H9 (cell line): ENCODE measurements at regions not wholly inside any gene's neighbourhood (a gene's known extent, or its start where the extent isn't known, plus 50 kb on each side); places are given as distances from the start of the nearest gene placed in this dataset.

Experiments used
- DNase-seq: peaks from one replicate; pipeline ENCODE4 v3.0.0-alpha.2; 2017
- H2AFZ ChIP-seq: one replicate; pipeline ENCODE4 v1.6.1; 2013; ENCODE audit warnings: mild to moderate bottlenecking, low read length, control low read depth, moderate library complexity
- H2AK5ac ChIP-seq: 2 replicates; pipeline ENCODE4 v1.6.1; 2013; ENCODE audit warnings: low read length, control low read depth, mixed read lengths; ENCODE audit not compliant: insufficient read length
- H2BK120ac ChIP-seq: one replicate; pipeline ENCODE4 v1.6.1; 2013; ENCODE audit warnings: low read depth, mild to moderate bottlenecking, low read length, control low read depth, inconsistent platforms; ENCODE audit not compliant: poor library complexity, severe bottlenecking
- H2BK12ac ChIP-seq: 2 replicates; pipeline ENCODE4 v1.6.1; 2013; ENCODE audit warnings: low read length, control low read depth, mixed read lengths, low read depth; ENCODE audit not compliant: insufficient read length
- H2BK15ac ChIP-seq: 2 replicates; pipeline ENCODE4 v1.6.1; 2013; ENCODE audit warnings: low read depth, low read length, control low read depth
- H2BK20ac ChIP-seq: one replicate; pipeline ENCODE4 v1.6.1; 2013; ENCODE audit warnings: low read depth, mild to moderate bottlenecking, low read length, control low read depth, inconsistent platforms; ENCODE audit not compliant: poor library complexity, severe bottlenecking
- H2BK5ac ChIP-seq: 2 replicates; pipeline ENCODE4 v1.6.1; 2013; ENCODE audit warnings: low read length, control low read depth, mixed read lengths; ENCODE audit not compliant: insufficient read length
- H3K14ac ChIP-seq: 2 replicates; pipeline ENCODE4 v1.6.1; 2013; ENCODE audit warnings: low read length, control low read depth; ENCODE audit not compliant: insufficient read depth
- H3K18ac ChIP-seq: 2 replicates; pipeline ENCODE4 v1.6.1; 2013; ENCODE audit warnings: low read depth, mild to moderate bottlenecking, mixed read lengths, low read length, control low read depth; ENCODE audit not compliant: insufficient read length
- H3K23ac ChIP-seq: 2 replicates; pipeline ENCODE4 v1.6.1; 2013; ENCODE audit warnings: low read length, control low read depth, mixed read lengths, low read depth; ENCODE audit not compliant: insufficient read length
- H3K23me2 ChIP-seq: 2 replicates; pipeline ENCODE4 v1.6.1; 2013; ENCODE audit warnings: low read depth, mild to moderate bottlenecking, mixed read lengths, low read length, control low read depth; ENCODE audit not compliant: insufficient read length, poor library complexity, severe bottlenecking
- H3K27ac ChIP-seq: 2 replicates; pipeline ENCODE4 v1.5.1; 2013; ENCODE audit warnings: low read length, control low read depth, mixed read lengths, low read depth; ENCODE audit not compliant: insufficient read length
- H3K27me3 ChIP-seq: 2 replicates; pipeline ENCODE4 v1.6.1; 2013; ENCODE audit warnings: low read length, control low read depth, inconsistent platforms; ENCODE audit not compliant: insufficient read depth
- H3K4ac ChIP-seq: 2 replicates; pipeline ENCODE4 v1.6.1; 2013; ENCODE audit warnings: low read depth, mild to moderate bottlenecking, control low read depth, inconsistent platforms, low read length, moderate library complexity
- H3K4me1 ChIP-seq: 2 replicates; pipeline ENCODE4 v1.6.1; 2013; ENCODE audit warnings: low read length, control low read depth, inconsistent platforms; ENCODE audit not compliant: insufficient read depth
- H3K4me2 ChIP-seq: 2 replicates; pipeline ENCODE4 v1.6.1; 2013; ENCODE audit warnings: low read length, control low read depth, mixed read lengths; ENCODE audit not compliant: insufficient read length, insufficient read depth
- H3K56ac ChIP-seq: 2 replicates; pipeline ENCODE4 v1.6.1; 2013; ENCODE audit warnings: low read depth, mild to moderate bottlenecking, mixed read lengths, low read length, control low read depth; ENCODE audit not compliant: insufficient read length
- H3K79me1 ChIP-seq: 2 replicates; pipeline ENCODE4 v1.6.1; 2013; ENCODE audit warnings: low read depth, mild to moderate bottlenecking, moderate library complexity, low read length, control low read depth, inconsistent platforms; ENCODE audit not compliant: insufficient read depth, poor library complexity, severe bottlenecking
- H3K79me2 ChIP-seq: 2 replicates; pipeline ENCODE4 v1.6.1; 2013; ENCODE audit warnings: low read length, control low read depth, inconsistent platforms; ENCODE audit not compliant: insufficient read depth
- H3K9ac ChIP-seq: 2 replicates; pipeline ENCODE4 v1.6.1; 2013; ENCODE audit warnings: low read length, control low read depth, mixed read lengths; ENCODE audit not compliant: insufficient read length; ENCODE audit errors: extremely low read depth
- H3K9me3 ChIP-seq: one replicate; pipeline ENCODE4 v1.6.1; 2013; ENCODE audit warnings: low read depth, low read length, inconsistent platforms; ENCODE audit not compliant: control insufficient read depth
- H3T11ph ChIP-seq: one replicate; pipeline ENCODE4 v1.6.1; 2013; ENCODE audit warnings: mild to moderate bottlenecking, low read length, control low read depth, inconsistent platforms
- H4K20me1 ChIP-seq: one replicate; pipeline ENCODE4 v1.6.1; 2013; ENCODE audit not compliant: control insufficient read depth, insufficient read length, insufficient read depth
- H4K5ac ChIP-seq: 2 replicates; pipeline ENCODE4 v1.6.1; 2013; ENCODE audit warnings: low read depth, mild to moderate bottlenecking, mixed read lengths, low read length, control low read depth; ENCODE audit not compliant: insufficient read length
- H4K8ac ChIP-seq: replicated peaks from 2 replicates; pipeline ENCODE4 v1.6.1; 2013; ENCODE audit warnings: low read length, control low read depth, mixed read lengths, low read depth; ENCODE audit not compliant: insufficient read length
- H4K91ac ChIP-seq: 2 replicates; pipeline ENCODE4 v1.6.1; 2013; ENCODE audit warnings: low read depth, mild to moderate bottlenecking, moderate library complexity, mixed read lengths, low read length, control low read depth; ENCODE audit not compliant: insufficient read length
- H3K27ac Mint-ChIP-seq, 3 experiments: 2 replicates in 2 of 3; 3 replicates in 1 of 3; pipeline ENCODE4 v1.8.0; 2020 to 2021; ENCODE audit warnings: mixed read lengths in 3 of 3, mild to moderate bottlenecking in 1 of 3, moderate library complexity in 1 of 3
- H3K27me3 Mint-ChIP-seq: 2 replicates; pipeline ENCODE4 v1.8.0; 2021; ENCODE audit warnings: low read depth, mild to moderate bottlenecking, moderate library complexity, mixed read lengths
- H3K36me3 Mint-ChIP-seq, 3 experiments: 2 replicates in 2 of 3; 3 replicates in 1 of 3; pipeline ENCODE4 v1.8.0; 2020 to 2021; ENCODE audit warnings: low read depth in 3 of 3, mixed read lengths in 3 of 3; ENCODE audit not compliant: insufficient read depth in 1 of 3
- H3K4me1 Mint-ChIP-seq, 2 experiments: 2 replicates each; pipeline ENCODE4 v1.8.0; 2020; ENCODE audit warnings: mixed read lengths in 2 of 2
- H3K4me3 Mint-ChIP-seq, 2 experiments: 2 replicates in 1 of 2; 3 replicates in 1 of 2; pipeline ENCODE4 v1.8.0; 2020 to 2021; ENCODE audit warnings: mild to moderate bottlenecking in 2 of 2, mixed read lengths in 2 of 2, moderate library complexity in 1 of 2
- H3K9me3 Mint-ChIP-seq, 2 experiments: 2 replicates in 1 of 2; 3 replicates in 1 of 2; pipeline ENCODE4 v1.8.0; 2020; ENCODE audit warnings: mild to moderate bottlenecking in 2 of 2, mixed read lengths in 2 of 2, moderate library complexity in 1 of 2
- WGBS: extraction: QIAGEN DNeasy Blood & Tissue Kit; methylation state at CpG from one replicate; pipeline ENCODE4 v1.1.7; 2013; ENCODE audit warnings: missing lambda C conversion rate, low lambda C conversion rate, mixed read lengths; ENCODE audit not compliant: insufficient read length; ENCODE audit errors: extremely low coverage; 5-methylcytosine and 5-hydroxymethylcytosine counted together
- TF ChIP-seq, protein P1 (sequence below): fragments of 200-600 bp; sonication (generic); conservative IDR thresholded peaks from 3 replicates; pipeline ENCODE4 v1.8.0; 2021; ENCODE audit warnings: antibody characterized with exemption, mild to moderate bottlenecking

DNA sequence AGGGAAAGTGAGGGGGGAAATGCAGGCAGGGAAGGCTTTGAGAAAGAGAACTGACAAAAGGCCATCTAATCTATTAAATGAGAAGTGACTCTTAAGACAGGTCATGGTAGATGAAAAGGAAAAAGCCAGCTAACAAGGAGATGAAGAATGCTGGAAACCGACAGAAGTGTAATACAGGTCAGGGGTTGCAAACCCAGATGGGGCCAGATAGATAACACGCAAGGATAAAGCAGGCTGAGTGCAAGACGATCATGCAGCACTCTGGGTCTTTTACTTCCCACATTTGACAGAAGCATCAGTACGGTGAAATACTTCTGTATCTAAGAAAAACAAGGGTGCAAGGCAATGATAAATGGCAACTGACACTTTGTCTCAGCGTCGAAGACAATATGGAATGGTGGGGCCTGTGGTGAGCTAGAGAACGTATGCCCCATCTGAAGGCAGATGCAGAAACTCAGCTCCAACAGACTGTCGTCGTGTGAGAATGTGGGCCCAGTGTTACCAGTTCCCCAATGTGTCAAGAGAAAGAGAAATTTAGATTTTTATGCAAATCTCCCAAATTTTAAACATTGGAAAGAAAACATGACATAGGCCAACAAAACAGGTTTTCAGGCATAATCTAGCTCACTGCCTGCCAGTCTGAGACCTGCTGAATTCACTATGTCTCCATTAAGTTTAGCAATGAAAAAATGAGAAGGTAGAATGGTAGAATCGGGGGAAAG, 187.4 kb downstream of the PHLDA1 start:
- Histone ChIP-seq H3K79me1 (no peaks in the 10 kb centered on the region), H3K27me3 (no peaks in the 10 kb centered on the region), H2BK15ac (no peak overlapping the region), H3K4me1 (no peaks in the 10 kb centered on the region), H4K20me1 (no peaks in the 10 kb centered on the region), H4K8ac (no peak overlapping the region), H2BK120ac (no peak overlapping the region), H3K23ac (no peak overlapping the region), H3K4ac (no peak overlapping the region), H4K91ac (no peak overlapping the region), H3K9me3 (no peaks in the 10 kb centered on the region), H3K18ac (no peak overlapping the region), H3K23me2 (no peaks in the 10 kb centered on the region), H3K56ac (no peak overlapping the region), H3T11ph (no peak overlapping the region), H2BK5ac (no peak overlapping the region), H2BK12ac (no peak overlapping the region), H3K27ac (no peak overlapping the region), H4K5ac (no peak overlapping the region), H2AFZ (no peak overlapping the region), H3K4me2 (no peak overlapping the region), H3K79me2 (no peaks in the 10 kb centered on the region), H2BK20ac (no peak overlapping the region), H3K9ac (no peak overlapping the region), H2AK5ac (no peak overlapping the region), H3K14ac (no peak overlapping the region)
- no peaks in the 10 kb centered on the region; the same call in 1 of the 2 replicates for H3K27me3 Mint-ChIP-seq
- TF ChIP-seq, protein P1, sequence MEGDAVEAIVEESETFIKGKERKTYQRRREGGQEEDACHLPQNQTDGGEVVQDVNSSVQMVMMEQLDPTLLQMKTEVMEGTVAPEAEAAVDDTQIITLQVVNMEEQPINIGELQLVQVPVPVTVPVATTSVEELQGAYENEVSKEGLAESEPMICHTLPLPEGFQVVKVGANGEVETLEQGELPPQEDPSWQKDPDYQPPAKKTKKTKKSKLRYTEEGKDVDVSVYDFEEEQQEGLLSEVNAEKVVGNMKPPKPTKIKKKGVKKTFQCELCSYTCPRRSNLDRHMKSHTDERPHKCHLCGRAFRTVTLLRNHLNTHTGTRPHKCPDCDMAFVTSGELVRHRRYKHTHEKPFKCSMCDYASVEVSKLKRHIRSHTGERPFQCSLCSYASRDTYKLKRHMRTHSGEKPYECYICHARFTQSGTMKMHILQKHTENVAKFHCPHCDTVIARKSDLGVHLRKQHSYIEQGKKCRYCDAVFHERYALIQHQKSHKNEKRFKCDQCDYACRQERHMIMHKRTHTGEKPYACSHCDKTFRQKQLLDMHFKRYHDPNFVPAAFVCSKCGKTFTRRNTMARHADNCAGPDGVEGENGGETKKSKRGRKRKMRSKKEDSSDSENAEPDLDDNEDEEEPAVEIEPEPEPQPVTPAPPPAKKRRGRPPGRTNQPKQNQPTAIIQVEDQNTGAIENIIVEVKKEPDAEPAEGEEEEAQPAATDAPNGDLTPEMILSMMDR: no peak
- peaks cover 0 to 9% (median 2%) of the 10 kb centered on the region in 3 experiments; a peak in 4 of 7 replicates for H3K36me3 Mint-ChIP-seq
- no peak overlapping the region for H3K4me3 Mint-ChIP-seq
- H3K9me3 Mint-ChIP-seq: peaks cover 0 to 9% of the 10 kb centered on the region in 2 experiments; a peak in 2 of 5 replicates
- peak overlapping the region in 1 of 3 experiments; percentile 29; a peak in 1 of 7 replicates for H3K27ac Mint-ChIP-seq
- peaks cover 4 to 9% of the 10 kb centered on the region in 2 experiments for H3K4me1 Mint-ChIP-seq
- no peak for DNase-seq
- WGBS: 100% methylated on average over 1 of the region's 10 CpGs
